Stimulated activated CD8-positive, alpha-beta memory T cell treated with anti-CD3 and anti-CD28 coated beads, Interleukin-15, amount 100 ng/mL, for 24 hours (primary cell): ENCODE measurements at regions not wholly inside any gene's neighbourhood (a gene's known extent, or its start where the extent isn't known, plus 50 kb on each side); places are given as distances from the start of the nearest gene placed in this dataset.

Experiments
- DNase-seq: peaks from one replicate; pipeline ENCODE4 v3.0.0-alpha.2; 2020; ENCODE audit warnings: low read depth

DNA sequence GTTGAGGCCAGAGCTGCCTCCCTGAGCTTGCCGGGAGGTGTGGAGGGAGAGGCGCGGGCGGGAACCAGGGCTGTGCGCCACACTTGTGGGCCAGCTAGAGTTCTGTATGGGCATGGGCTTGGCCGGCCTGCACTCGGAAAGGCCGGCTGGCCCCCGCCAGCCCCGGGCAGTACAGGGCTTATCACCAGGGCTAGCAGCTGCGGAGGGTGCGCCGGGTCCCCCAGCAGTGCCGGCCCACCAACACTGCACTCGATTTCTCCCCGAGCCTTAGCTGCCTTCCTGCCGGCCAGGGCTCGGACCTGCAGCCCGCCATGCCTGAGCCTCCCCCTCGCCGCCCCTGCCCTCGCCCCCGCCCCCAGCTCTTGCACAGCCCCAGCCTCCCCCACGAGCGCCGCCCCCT lies 472.7 kb downstream of the TFAP2A start:
- no peak for DNase-seq

DNA sequence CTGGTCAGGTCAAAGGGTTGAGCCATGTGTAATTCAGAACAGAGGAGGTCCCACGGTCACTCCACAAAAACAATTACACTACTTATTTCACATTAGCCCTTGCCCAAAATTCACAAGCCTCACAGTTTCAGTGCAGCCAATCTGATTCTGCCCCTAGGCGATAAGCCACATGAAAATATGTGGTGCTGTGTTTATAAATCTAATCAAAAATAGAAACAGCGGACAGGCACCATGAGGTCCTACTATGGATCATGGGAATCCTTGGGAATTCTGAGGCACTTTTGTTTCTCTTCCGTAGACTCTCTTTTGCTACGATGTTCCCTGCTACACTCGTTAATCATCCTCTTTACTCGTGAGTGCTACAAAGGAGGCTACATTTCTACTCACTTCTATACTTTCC lies 476.1 kb downstream of the TFAP2A start:
- no peak for DNase-seq

DNA sequence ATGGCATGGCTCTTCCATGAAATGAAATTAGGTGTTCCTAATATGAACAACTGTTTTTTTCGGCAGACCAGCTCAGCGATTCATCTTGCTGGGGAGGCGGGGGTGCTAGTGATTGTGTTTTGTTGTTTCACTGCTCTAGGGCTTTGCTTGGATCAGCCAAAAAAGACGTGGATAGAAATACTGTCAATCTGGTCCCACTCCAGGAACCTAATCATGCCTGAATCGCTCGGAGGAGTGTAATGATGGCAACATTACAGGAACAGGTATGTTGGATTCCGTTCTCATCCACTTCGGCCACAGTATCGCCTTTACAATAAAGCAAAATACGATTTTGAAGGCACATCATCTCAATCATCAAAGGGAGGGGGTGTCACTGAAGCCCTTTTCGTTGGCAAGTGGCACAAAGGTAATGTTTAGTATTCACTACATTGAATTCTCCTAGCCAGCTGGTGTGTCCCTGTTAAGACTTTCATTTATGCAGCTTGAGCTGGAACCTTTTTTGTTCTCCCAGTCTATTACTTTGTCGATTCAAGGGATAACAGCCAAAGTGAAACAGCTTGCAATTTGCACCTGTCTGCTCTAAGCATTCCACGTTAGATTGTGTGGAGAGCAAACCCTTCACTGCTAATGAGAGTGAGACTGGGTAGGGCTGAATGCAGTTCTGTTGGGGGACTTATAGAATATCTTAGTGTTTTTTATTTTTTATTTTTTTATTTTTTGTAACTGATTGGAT lies 477.7 kb downstream of the TFAP2A start:
- no peak for DNase-seq

DNA sequence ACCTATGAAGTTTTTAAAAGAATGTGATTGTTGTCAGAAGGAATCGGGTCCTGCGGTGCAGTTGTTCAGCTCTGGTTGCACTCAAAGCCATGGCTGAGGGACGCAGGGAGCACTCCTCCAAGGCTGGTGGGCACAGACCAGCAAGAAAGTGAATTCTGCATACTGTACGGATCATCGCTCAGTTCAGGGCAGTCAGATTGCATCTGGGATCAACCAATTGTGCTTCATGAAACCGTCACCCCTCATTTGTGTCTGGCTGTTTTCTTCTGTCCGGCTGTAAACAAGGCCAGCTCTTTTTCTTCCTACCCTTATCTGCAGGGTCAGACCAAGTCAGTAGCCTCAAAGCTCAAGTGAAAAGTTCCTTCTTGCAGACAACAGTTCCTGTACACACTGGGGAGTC lies 478.3 kb downstream of the TFAP2A start:
- DNase-seq: no peak

DNA sequence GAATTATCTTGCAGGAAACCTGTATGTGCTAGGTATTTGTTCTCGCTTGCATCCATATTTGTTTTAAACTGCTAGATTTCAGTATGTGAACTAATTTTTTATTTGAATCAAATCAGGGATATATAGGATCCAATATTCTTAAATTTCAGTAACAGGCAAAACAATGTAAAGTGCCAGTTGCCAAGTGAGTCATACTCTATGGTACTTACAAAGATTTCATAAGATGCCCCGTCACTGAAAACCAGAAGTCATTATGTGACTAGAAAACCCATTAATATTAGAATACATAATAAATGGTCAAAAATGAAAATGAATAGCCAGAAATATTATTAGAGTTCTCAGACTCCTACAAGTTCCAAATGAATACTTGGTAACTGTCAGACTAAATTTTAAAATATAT lies 481.2 kb downstream of the TFAP2A start:
- no peak for DNase-seq

DNA sequence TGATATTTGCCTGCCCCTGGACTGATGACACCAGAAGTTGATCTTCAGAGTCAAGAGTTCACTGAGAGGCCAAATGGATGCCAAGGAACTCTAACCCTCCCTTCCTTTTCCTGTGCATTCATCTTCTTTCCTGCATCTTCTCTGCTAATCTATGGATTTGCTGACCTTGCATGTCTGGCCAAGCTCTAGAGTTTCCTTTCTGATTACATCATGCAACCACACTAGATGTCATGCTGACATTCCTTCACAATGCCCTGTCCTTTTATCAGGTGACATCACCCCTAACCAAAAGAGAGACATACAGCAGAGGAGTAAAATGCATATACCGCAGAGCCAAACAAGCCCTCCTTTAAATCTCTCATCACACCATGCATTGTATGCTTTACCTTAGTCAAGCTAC lies 487.6 kb downstream of the TFAP2A start:
- no peak for DNase-seq

DNA sequence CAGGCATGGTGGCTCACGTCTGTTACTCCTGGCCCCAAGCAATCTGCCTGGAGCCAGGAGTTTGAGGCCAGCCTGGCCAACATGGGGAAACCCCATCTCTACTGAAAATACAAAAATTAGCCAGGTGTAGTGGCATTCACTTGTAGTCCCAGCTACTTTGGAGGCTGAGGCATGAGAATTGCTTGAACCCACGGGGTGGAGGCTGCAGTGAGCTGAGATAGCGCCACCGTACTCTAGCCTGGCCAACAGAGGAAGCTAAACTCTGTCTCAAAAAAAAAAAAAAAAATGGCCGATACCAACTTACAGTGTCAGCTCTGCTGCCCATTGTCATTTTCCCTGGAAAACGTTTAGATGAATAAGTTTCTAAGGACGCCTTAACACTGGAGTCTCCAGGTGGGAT lies 489.9 kb downstream of the TFAP2A start:
- DNase-seq: no peak

DNA sequence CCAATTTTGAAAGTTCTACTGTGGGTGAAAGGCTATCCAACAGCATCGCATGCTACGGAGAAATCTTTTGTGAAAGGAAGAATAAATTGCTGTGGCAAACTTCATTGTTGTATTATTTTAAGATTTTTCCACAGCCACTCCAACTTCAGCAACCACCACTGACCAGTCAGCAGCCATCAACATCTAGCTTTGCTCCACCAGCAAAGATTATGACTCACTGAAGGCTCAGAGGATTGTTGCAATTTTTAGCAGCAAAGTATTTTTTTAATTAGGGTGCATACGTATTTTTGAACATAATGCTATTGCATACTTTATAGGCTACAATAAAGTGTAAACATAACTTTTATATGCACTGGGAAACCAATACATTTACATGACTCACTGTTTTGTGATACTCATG lies 493.5 kb downstream of the TFAP2A start:
- no peak for DNase-seq

DNA sequence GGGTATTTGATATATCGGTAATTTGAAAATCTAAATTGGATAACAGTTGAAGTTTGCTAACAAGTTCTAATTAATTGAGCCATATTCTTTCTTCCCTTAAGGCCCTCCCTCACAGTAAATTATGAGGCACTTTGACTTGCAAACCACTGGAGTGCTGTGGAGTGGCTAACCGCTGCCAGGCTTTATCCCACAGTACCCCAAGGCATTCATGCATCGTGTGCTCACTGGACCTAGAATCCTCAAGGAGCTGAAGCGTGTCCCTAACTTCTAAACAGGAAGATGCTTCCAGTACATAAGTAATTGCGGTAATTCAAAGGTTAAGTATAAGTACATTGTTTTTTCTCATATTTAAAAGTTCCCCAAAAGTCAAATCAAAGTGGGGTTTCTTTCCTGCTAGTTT lies 499.9 kb downstream of the TFAP2A start:
- DNase-seq: no peak

DNA sequence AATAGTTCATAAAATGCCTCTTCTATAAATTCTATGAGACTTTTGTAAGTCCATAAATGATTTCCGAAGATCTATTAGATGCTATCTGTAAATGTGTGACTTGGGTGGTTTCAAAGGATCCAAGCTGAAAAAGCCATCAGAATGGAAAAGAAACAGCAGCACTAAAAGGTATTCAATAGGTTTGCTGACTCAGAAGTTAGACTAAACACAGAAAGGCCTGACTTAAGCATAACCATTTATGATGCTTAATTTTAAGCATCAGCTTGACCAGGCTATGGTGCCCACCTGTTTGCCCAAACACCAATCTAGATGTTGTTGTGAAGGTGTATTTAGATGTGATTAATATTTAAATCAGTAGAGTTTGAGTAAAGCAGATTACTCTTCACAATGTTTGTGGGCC lies 513.5 kb downstream of the TFAP2A start:
- no peak for DNase-seq

DNA sequence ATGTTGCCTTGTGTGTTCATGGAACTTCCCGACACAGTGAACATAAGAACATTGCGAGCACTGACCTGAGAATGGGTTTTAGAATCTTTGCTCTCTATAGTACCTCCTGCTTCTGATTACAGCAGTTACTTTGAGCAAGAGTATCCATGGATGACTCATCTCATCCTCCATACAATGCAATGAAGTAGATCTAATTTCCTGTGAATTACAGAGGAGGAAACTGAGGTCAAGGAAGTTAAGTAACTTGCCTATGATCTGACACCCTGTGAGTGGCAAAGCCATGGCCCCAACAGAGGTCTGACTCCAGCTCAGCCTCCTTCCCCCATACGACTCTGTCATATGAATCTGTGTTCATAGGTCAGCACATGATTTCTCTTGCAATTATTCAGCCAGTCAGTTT lies 518.1 kb downstream of the TFAP2A start:
- no peak for DNase-seq

DNA sequence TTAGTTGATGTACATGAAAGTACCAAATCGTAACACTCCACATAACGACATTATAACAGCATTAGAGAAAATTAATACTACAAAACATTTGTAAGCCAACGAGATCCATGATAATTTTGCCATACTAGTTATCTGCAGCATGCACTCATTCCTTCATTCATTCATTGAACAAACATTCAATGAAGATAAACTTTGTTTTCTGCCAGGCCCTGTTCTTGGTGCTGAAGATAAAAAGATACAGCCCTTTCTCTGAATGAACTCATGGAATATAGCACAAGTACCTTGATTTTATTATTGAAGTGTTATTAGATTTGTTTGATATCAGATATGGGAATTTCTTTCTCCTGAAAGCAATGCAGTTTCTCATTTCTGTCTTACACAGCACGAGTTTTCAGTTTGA lies 524.0 kb downstream of the TFAP2A start:
- DNase-seq: no peak

DNA sequence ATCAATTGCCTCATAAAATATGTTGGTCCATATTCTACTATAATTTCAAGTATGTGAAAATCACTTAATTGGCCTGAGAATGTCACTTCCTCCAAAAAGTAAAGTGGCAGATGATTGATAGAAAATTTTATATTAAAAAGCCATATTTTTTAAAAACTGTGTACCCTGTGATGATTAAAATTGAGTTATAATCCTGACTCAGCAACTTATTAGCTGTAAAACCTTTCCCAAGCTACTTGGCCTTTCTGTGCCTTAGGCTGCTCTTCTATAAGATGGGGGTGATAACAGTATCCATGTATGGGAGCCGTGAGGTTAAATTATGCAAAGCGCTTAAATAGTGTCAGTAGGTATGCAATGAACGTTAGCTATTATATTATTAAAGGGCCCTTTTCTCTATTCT lies 524.4 kb downstream of the TFAP2A start:
- no peak for DNase-seq

DNA sequence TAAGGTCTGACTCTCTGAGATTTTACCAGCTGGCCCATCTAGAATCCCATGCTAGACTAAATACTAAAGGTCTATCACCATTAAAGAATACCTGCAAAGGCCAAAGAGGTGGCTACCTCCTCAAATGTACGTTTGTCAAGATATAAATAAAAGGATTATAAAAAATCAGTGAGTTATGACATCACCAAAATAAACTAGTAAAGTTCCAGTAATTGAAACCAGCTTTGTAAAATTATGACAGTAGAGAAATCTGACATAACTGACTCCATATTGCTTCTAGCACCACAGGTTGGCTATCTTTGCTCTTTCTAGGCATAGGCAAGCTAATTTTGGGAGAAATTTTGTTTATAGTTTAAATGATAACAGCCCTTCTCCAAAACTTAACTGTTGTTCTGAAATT lies 536.3 kb downstream of the TFAP2A start:
- DNase-seq: no peak

DNA sequence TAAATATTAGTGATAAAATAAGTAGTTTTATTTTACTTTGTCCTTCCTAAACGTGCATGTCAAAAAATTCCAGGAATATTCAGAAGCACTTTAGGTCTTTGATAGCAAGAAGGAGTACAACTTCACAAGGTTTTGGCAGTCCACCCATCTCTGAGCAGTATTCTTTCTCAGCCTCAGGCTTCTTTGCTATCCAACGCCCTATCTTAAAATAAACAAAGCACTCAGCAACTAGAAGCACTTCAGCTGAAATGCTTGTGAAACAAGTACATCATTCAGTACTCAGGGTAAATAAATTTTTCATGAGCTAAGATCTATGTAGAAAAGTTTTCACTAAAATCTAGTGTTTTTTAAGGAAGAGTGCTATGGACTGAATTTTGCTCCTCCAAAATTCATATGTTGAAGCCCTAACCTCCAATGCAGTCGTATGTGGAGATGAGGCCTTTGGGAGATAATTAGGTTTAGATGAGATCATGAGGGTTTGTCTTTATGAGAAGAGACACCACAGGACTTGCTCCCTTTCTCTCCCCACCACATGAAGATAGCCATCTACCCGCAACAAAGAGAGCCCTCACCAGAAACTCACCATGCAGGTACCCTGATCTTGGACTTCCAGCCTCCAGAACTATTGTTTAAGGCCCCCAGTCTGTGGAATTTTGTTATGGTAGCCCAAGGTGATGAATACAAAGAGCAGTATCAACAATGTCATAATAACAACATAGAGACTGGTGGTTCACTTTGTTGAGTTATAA lies 539.1 kb downstream of the TFAP2A start:
- DNase-seq: no peak

DNA sequence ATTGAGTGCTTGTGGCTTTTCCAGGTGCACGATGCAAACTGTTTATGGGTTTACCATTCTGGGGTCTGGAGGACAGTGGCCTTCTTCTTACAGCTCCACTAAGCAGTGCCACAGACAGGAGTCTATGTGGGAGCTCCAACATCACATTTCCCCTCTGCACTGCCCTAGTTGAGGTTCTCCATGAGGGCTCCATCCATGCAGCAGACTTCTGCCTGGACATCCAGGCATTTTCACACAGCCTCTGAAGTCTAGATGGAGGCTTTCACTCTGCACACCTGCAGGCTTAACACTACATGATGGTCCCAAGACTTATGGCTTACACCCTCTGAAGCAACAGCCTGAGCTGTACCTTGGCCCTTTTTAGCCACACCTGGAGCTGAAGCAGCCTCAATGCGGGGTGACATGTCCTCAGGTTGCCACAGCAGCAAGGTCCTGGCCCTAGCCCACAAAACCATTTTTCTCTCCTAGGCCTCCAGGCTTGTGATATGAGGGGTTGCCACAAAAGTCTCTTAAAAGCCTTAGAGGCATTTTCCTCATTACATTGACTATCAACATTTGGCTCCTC lies 552.2 kb downstream of the TFAP2A start:
- no peak for DNase-seq

DNA sequence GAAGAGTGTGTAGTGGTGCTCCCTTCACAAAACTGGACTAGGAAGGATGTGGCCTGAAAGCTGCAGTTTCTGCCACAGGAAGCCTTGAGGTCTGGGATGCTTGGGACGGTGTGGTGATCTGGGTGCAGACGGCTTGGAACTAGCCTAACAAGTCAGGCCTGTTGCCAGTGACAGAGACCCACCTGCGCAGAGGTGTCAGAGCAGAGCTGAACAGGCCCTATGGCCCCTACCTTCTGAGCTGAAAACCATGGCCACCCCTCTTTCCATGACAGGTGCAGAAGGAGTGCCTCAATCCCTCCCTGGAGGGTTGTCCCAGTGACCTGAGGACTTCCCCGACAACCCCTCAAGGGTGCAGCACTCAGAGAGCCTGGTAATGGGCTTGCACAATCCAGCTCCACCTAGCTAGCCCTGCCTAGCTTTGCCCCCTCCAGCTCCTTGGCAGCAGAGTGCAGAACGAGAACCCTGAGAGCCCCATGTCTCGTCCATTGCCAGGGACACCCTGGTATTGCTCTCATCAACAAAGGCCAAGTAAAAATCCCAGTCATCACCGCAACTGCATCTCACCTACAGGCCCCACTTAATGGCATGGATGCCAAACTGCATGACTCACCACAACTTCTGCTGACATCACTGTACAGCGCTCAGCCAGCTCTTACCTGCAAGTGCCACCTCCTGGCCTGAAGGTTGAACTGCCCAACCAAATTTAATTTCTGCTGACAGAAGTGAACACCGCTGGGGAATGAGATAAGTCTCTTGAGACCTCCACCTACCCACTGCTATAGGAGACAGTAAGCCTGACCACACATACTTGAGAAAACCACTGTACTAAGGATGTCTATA lies 563.1 kb downstream of the TFAP2A start:
- DNase-seq: no peak

DNA sequence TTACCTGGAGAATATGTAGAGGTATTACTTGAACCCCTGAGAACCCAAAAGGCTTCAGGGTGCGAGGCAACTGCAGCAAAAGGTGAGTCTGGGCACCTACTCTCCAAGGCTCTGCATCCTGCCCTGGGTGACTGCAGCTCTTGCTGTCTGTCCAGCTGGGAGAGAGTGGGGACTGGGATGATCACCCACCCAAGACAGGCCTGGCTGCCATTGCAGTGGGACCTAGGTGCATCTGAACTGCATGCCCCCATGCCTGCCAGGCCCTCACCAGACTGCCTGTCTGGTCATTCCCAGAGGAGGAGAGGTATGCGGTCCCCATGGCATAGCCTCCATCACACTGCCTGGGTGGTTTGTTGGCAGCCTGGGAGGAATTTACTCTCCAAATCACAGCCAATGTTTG lies 563.9 kb downstream of the TFAP2A start:
- no peak for DNase-seq

DNA sequence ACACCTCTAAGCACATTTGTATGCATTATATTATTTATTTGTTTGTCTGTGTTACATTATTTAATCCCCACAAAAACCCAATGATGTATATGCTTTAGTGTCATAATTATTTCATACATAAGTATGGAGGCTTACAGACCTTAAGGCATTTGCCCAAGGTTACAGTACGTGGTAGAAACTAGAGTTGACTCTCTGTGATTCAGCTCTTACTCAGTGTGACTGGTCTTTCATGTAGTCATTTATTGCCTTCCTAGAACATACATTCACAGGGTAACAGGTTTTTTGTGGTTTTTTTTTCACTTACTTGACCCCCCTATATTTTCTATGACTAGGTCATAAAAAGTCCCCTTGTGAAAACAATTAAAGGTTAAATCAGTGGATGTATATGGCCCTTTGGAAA lies 566.8 kb downstream of the TFAP2A start:
- no peak for DNase-seq

DNA sequence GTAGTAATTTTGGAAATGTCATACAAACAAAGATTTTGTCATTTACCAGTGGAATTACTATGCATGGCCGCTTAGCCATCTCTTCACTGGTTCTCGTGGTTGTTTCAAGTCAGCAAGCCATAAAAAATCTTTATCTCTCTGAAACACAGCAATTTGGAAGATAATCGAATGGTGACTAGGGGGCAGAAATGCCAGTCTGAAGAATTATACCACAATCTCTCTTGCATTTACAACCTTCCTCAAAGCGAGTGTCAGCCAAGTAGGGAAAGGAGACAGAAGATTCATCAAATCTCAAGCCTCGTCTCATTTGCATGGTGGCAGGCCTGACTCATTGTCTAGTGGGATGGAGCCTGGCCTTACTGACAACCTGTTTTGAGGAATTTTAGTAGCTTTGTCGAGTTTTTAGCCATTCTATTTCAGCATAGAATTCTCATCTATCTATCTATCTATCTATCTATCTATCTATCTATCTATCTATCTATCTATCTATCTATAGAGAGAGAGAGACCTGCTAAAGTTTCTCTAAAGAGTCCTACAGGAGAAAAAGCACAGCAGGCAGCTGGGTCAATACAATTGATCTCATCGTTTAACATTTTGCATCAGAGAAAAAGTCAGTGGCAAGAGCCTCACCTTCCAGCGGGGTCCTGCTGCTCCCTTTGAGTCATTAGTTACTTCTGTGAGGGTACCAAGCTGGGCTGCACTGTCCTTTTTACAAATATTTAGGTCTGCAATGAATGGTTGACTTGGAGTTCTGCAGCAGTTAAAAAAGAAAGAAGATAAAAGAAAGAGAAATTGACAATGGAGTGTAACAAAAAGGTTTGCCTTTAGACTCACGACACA lies 572.8 kb downstream of the TFAP2A start:
- DNase-seq: no peak

DNA sequence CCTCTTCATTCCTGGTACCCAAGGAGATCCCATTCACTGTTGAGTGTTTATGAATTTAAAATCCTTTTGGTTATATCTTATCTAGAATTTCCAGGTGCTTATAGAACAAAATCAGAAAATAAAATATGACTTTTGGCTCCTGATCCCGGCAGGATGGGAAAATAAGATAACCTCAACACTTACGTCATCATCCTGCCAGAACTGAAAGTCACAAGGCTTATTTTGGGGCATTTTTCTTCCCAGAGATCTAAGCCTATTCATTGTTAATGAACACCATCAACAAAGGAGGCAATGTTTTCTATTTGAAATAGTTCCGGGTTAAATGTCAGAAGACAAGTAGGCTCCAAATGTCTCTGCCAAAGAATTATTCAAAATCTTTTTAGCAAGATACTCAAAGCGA lies 580.6 kb downstream of the TFAP2A start:
- DNase-seq: no peak

DNA sequence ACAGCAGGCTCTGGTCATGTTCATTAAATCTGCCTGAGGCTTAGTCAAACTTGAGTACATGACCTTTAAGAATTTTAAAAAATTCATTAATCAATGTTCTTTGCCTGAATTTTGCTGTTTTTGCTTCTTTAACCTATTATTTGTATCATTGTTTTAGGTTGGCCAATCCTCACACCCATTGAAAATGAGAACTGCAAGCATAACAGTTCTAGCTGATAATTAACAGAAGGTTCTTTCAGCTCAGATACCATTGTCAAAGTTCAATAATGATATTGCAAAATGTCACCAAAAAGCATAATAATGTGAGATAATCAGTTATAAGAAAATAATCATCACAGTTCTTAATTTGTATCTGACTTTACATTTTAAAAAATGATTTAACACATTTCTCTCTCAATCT lies 583.1 kb downstream of the TFAP2A start:
- DNase-seq: no peak
